NCI-H82 treated with DMSO at 0.1 percent for 48 hours (cell line): ENCODE measurements at regions not wholly inside any gene's neighbourhood (a gene's known extent, or its start where the extent isn't known, plus 50 kb on each side); places are given as distances from the start of the nearest gene placed in this dataset.
"Not testable (repeated sequence)": the region's sequence is repeated elsewhere in the genome, so short reads cannot be mapped to it uniquely, and the experiment has no call there.

ENCODE experiments used
- DNase-seq: peaks from one replicate; lab custom pipeline; 2025; ENCODE audit not compliant: unreplicated experiment; lab: John Stamatoyannopoulos, UW

DNA sequence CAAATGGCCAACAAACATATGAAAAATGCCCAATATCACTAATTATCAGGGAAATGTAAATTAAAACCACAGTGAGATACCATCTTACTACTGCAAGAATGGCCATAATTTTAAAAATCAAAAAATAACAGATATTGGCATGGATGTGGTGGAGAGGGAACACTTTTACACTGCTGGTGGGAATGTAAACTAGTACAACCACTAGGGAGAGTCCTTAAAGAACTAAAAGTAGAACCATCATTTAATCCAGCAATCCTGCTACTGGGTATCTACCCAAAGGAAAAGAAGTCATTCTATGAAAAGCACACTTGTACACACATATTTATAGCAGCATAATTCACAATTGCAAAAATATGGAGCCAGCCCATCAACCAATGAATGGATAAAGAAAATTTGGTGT is 459.7 kb downstream of the GXYLT1 start:
- DNase-seq: peak; percentile 40

DNA sequence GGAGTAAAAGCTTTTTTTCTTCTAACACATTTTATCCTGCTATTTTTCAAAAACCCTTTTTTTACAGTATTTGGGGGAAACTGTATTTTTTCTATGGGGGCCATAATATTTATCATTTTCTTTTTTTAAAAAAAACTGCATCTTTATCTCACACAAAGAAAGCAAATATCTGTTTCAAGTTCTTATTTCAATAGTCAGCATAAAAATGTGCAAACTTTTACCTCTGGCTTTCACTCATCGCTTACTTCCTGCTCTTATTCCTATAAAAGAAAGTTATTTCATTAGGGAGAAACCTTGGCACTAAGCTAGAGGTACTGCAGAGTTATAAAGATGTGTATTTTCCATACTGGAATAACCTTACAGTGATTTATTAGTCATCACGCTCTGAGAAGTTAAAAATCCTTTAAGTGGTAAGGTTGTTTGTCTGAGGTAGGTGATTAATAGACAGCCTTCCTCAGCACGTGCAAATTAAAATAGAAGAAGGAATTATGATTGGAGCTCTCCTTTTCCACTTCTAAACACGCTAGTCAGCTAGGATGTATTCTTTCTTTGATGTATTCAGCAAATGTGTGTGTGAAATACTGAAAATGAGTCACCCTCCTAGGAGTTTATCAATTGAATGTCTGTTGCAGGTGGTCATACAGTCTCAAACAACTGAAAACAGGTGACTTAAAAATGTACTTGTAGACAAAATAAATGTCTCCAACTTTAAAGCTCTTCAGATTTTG is 461.0 kb downstream of the GXYLT1 start:
- no peak for DNase-seq

GRCh38 chr12:41683023-41683422 is 461.7 kb downstream of the GXYLT1 start:
- no peak for DNase-seq

GRCh38 chr12:41681898-41682297 is 462.8 kb downstream of the GXYLT1 start:
- DNase-seq: no peak

DNA sequence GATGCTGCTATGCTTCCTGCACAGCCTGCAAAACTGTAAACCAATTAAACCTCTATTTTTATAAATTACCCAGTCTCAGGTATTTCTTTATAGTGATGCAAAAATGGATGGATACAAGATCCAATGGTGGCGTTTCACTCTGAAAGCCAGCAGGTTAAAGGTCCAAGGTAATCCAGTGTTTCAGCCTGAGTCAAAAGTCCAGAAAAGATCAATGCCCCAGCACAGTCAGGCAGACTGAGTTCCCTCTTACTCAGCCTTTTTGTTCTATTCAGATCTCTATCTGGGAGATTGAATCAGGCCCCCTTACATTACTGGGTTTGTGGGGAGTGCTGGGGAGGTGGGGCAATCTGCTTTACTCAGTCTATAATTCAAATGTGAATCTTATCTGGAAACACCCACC is 464.5 kb downstream of the GXYLT1 start:
- DNase-seq: no peak

DNA sequence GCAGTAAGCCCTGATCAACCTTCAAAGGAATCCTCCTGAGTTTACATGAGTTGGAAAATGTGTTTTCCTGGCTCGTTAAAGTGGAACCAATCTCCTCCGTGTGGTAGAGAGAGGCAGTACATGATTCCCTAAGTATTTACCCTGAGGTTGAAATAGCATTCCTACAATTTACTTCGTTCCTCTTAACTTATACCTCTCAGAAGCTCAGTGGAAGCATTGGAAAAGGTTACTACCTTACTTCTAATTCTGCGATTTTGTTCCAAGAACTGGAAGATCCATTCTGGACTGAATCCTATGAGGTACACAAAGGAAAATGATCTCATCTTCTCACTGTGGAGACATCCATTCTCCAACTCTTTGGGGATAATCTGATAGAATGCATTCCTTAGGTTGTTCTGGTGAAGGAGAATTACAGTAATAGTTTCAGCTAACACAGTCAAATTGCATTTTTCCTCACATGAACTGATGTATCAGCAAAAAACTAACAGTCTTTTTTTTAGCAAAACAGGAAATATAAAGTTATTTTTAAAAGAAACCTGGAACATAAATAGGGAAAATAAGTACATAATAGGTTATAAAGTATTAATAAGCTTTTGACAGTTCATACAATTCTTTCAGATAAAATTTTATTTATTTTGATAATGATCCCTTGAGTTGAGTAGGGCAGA is 475.6 kb downstream of the PDZRN4 start:
- peak; percentile 58 for DNase-seq

GRCh38 chr12:41661141-41661765 is 473.1 kb downstream of the PDZRN4 start:
- peak; percentile 81 for DNase-seq

DNA sequence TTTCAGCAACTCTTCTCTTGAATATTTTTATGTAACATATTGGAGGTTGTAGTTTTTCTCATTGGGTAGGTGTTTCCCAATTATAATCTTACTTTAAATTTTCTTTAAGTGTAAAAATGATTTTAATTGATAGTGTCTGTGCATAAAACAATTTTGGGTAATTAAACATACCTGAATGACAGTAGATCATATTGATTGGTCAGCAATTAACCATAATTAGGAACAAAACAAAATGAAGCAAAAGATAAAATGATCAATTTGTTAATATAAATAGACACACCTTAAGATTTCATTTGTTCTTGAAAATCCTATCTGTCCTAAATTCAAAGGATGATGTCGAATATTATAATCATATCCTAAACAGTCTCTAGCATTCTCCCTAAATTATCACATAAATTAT is 468.3 kb downstream of the PDZRN4 start:
- DNase-seq: no peak

DNA sequence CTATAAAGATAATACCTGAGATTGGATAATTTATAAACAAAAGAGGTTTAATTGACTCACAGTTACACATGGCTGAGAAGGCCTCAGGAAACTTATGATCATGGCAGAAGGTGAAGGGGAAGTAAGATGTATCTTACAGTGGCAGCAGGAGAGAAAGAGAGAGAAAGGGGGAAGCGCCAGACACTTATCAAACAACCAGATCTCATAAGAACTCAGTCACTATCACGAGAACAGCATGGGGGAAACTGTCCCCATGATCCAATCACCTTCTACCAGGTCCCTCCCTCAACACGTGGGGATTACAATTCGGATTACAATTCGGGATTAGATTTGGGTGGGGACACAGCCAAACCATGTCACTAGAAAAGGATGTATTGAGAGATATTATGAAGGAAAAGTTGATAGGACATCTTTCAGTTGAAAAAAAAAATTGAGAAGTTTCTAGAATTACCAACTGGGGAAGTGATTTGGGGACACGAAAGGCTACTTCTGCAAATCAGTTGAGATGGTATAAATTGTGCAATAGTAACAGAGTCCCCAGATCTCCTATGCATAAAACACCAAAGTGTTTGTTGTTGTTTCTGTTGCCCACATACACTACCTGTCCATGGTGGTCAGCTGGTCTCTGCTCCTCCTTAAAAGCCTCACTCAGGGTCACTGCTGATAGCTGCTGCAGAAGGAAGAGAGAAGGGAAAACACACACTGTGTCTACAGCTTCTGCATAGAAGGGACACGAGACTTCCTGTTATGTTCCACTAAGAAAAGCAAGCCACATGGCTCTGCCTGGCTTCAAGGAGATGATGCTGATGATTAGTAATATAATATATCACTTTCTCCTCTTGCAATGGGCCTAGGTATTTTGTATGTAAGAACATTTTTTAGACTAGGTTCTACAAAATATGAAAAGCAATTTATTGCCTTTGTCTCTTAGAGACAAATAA is 465.5 kb downstream of the PDZRN4 start:
- DNase-seq: no peak

DNA sequence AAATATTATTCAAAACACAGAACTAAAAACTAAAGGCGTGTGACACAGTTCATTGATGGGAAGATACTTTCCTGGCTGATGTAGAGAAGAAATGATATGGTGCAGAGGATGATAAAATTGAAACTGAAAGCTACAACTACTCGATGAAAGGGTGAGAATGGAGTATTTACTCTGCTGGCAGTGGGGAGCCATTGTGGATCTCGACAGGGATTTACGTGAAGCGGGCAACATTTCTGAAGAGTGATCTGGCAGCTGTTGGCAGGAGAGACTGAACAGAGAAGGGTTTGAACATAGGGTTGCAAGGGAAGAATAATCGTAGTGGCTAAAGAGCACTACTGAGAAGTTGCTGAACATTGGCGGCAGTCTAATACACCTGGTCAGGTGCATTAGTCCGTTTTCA is 464.9 kb downstream of the PDZRN4 start:
- no peak for DNase-seq

DNA sequence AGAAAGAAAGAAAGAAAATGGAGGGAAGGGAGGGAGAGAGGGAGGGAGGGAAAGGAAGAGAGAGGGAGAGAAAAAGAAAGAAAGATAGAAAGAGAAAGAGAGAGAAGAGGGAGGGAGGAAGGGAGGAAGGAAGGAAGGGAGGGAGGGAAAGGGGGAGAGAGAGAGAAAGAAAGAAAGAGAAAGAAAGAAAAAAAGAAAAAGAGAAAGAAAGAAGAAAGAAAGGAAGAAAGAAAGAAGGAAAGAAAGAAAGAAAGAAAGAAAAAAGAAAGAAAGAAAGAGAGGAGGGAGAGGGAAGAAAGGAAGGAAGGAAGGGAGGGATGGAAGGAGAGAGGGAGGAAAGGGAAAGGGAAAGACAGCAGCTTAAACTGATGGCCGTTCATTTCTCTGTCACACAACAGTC is 457.5 kb downstream of the PDZRN4 start:
- DNase-seq: no peak

GRCh38 chr12:41642808-41643207 is 454.7 kb downstream of the PDZRN4 start:
- DNase-seq: not testable (repeated sequence)

- DNase-seq: no peak
These were observed 448.5 kb downstream of the PDZRN4 start for GRCh38 chr12:41636653-41637052.

DNA sequence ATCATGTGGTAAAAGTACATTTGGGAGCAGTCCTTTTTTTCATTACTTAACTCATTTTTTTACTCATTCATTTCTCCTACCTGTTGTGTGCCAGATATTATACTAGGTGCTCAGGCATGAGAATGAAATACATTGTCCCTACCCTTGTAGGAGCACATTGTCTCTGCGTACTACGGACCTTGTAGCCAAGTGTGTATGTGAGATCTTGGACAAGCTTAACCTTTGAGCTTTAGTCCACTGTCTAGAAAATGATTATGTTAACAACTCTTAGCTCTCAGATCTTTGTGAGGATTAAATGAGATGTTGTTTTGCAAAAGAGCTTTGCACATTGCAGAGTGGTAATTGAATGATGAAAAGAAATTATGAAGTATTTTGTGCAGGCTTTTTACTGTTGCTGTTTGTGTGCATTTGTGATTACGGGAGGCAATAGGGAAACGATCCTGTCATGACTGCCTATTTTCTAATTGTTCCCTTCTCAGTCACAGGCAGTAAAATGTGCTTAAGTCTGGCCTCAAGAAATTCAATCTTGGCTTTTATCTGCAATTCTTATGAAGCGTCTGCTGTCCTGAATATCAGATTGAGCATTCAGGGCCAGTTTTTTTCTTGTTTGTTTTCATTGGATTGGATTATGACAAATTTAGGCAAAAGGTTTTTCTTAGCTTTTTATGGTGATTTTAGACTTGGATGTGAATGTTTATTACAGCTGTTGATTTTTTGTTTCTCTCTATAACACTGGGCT is 447.7 kb downstream of the PDZRN4 start:
- DNase-seq: no peak

GRCh38 chr12:41634091-41634490 is 446.0 kb downstream of the PDZRN4 start:
- peak; percentile 90 for DNase-seq

DNA sequence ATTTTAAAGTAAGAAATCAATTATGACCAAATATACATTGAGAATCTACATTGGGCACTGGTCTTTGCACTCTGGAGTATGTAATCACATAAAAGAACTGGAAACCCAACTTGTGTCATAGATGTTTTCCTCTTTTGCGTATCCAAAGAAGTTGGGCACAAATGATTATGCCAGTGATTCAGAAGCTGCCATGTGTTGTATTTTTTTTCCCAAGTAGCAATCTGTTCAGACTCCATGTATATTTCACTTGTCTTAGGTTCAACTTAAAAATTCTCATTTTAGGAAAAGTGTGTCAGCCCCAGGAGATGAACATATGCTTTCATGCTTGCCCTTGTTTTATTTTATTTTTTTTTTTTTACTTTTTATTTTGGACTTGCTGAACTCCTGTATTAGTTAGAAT is 441.5 kb downstream of the PDZRN4 start:
- no peak for DNase-seq

GRCh38 chr12:41627476-41627875 is 439.4 kb downstream of the PDZRN4 start:
- no peak for DNase-seq

DNA sequence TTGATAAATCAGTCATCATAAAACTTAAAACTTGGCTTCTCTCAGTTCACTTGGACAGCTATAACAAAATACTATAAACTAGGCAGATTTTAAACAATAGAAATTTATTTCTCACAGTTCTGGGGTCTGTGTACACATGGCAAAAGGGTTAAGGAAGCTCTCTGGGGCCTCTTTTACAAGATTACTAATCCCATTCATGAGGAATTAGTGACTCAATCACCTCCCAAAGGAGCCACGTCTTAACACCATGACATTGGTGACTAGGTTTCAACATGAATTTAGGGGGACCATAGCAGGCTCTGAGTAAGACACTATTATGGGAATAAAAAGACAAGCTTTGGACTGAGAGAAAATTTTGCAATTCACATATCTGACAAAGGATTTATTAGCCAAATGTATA is 436.5 kb downstream of the PDZRN4 start:
- peak; percentile 76 for DNase-seq
